ENCODE measurements at regions not wholly inside any gene's neighbourhood (a gene's known extent, or its start where the extent isn't known, plus 50 kb on each side); places are given as distances from the start of the nearest gene placed in this dataset.

DNA sequence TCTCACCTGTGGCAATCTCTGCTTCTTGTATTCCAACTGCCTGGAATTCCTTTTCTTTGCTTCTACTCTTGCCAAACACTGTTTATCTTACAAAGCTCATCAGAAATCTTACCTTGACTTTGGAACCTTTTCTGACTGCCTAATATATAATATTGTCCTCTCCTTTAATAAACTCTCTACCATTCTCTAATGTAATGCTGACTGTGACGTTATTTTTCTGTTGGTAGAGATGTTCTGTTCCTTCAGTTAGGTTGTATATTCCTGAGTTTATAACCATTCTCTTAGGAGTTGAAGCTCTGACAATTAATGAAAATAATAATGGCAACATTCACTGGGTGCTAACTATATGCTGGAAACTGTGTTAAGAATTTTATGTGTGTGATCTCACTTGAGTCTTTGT, 188.8 kb upstream of the ATP10B start:
- TF ChIP-seq, protein P1, sequence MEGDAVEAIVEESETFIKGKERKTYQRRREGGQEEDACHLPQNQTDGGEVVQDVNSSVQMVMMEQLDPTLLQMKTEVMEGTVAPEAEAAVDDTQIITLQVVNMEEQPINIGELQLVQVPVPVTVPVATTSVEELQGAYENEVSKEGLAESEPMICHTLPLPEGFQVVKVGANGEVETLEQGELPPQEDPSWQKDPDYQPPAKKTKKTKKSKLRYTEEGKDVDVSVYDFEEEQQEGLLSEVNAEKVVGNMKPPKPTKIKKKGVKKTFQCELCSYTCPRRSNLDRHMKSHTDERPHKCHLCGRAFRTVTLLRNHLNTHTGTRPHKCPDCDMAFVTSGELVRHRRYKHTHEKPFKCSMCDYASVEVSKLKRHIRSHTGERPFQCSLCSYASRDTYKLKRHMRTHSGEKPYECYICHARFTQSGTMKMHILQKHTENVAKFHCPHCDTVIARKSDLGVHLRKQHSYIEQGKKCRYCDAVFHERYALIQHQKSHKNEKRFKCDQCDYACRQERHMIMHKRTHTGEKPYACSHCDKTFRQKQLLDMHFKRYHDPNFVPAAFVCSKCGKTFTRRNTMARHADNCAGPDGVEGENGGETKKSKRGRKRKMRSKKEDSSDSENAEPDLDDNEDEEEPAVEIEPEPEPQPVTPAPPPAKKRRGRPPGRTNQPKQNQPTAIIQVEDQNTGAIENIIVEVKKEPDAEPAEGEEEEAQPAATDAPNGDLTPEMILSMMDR (IDR thresholded peaks at IDR 0.05), result no peak
- TF ChIP-seq POLR2A (IDR thresholded peaks at IDR 0.05), result no peak
